Smooth muscle cell (in vitro differentiated cells): ENCODE measurements at regions not wholly inside any gene's neighbourhood (a gene's known extent, or its start where the extent isn't known, plus 50 kb on each side); places are given as distances from the start of the nearest gene placed in this dataset.

ENCODE experiments used
- DNase-seq: peaks from one replicate; lab custom pipeline; 2025; ENCODE audit not compliant: unreplicated experiment; lab: John Stamatoyannopoulos, UW
- H2AFZ ChIP-seq: fragments of 200-600 bp; sonication (generic); 2 replicates; pipeline ENCODE4 v1.6.0; 2016; ENCODE audit warnings: antibody characterized with exemption, low read depth, mild to moderate bottlenecking
- H3F3A ChIP-seq: fragments of 200-600 bp; sonication (generic); 2 replicates; pipeline ENCODE4 v1.6.0; 2017; ENCODE audit warnings: antibody characterized with exemption, low read depth
- H3K27ac ChIP-seq: fragments of 200-600 bp; sonication (generic); 2 replicates; pipeline ENCODE4 v1.5.1; 2016; ENCODE audit warnings: low read depth, mild to moderate bottlenecking
- H3K27me3 ChIP-seq: fragments of 200-600 bp; sonication (generic); 2 replicates; pipeline ENCODE4 v1.6.1; 2016; ENCODE audit warnings: low read depth, mild to moderate bottlenecking
- H3K36me3 ChIP-seq: fragments of 200-600 bp; sonication (generic); 2 replicates; pipeline ENCODE4 v1.5.1; 2016; ENCODE audit warnings: low read depth
- H3K4me1 ChIP-seq: fragments of 200-600 bp; sonication (generic); 2 replicates; pipeline ENCODE4 v1.5.1; 2016; ENCODE audit warnings: low read depth
- H3K4me2 ChIP-seq: fragments of 200-600 bp; sonication (generic); 2 replicates; pipeline ENCODE4 v1.6.0; 2016; ENCODE audit warnings: mild to moderate bottlenecking
- H3K4me3 ChIP-seq: fragments of 200-600 bp; sonication (generic); 2 replicates; pipeline ENCODE4 v1.5.1; 2016; ENCODE audit warnings: mild to moderate bottlenecking
- H3K79me2 ChIP-seq: fragments of 200-600 bp; sonication (generic); 2 replicates; pipeline ENCODE4 v1.6.0; 2016; ENCODE audit warnings: low read depth, mild to moderate bottlenecking
- H3K9ac ChIP-seq: fragments of 200-600 bp; sonication (generic); 2 replicates; pipeline ENCODE4 v1.6.0; 2016; ENCODE audit warnings: low read depth
- H3K9me3 ChIP-seq: fragments of 200-600 bp; sonication (generic); replicated peaks from 2 replicates; pipeline ENCODE4 v1.5.1; 2016; ENCODE audit warnings: low read depth
- H4K20me1 ChIP-seq: fragments of 200-600 bp; sonication (generic); 2 replicates; pipeline ENCODE4 v1.6.0; 2016; ENCODE audit warnings: low read depth
- CTCF ChIP-seq: fragments of 200-600 bp; sonication (generic); IDR thresholded peaks from 2 replicates; pipeline ENCODE4 v1.5.1; 2017; ENCODE audit warnings: borderline replicate concordance, mild to moderate bottlenecking, antibody characterized with exemption; ENCODE audit not compliant: insufficient read depth, poor library complexity, severe bottlenecking
- WGBS: methylation state at CpG from one replicate; pipeline ENCODE4 v1.1.7; 2016; ENCODE audit warnings: low lambda C conversion rate; 5-methylcytosine and 5-hydroxymethylcytosine counted together

GRCh38 chr2:117571590-117572349, 242.7 kb upstream of the DDX18 start:
- H4K20me1 ChIP-seq = no peaks in the 10 kb centered on the region
- H3K79me2 ChIP-seq = no peaks in the 10 kb centered on the region
- no peak overlapping the region for H3K9ac ChIP-seq
- H3K4me2 ChIP-seq = no peak overlapping the region
- no peaks in the 10 kb centered on the region for H3K4me1 ChIP-seq
- H2AFZ ChIP-seq = no peak overlapping the region
- H3K4me3 ChIP-seq = no peak overlapping the region
- DNase-seq = no peak
- no peaks in the 10 kb centered on the region for H3K27me3 ChIP-seq
- 61% methylated on average over 3 of the region's 3 CpGs for WGBS
- no peak for TF ChIP-seq CTCF
- H3F3A ChIP-seq = no peaks in the 10 kb centered on the region
- H3K9me3 ChIP-seq = no peaks in the 10 kb centered on the region
- no peaks in the 10 kb centered on the region for H3K36me3 ChIP-seq
- H3K27ac ChIP-seq = no peak overlapping the region

- H3K4me3 ChIP-seq = no peak overlapping the region
- no peaks in the 10 kb centered on the region for H3K36me3 ChIP-seq
- no peaks in the 10 kb centered on the region for H3K27me3 ChIP-seq
- no peak overlapping the region for H2AFZ ChIP-seq
- no peak for DNase-seq
- H3K9ac ChIP-seq = no peak overlapping the region
- no peaks in the 10 kb centered on the region for H3F3A ChIP-seq
- H4K20me1 ChIP-seq = no peaks in the 10 kb centered on the region
- no peaks in the 10 kb centered on the region for H3K79me2 ChIP-seq
- H3K4me1 ChIP-seq = no peaks in the 10 kb centered on the region
- H3K27ac ChIP-seq = no peak overlapping the region
- H3K9me3 ChIP-seq = no peaks in the 10 kb centered on the region
- WGBS = 92% methylated on average over 4 of the region's 4 CpGs
- no peak for TF ChIP-seq CTCF
- no peak overlapping the region for H3K4me2 ChIP-seq
Measured at GRCh38 chr2:117587310-117587709, 227.2 kb upstream of the DDX18 start.

- H3K4me1 ChIP-seq = peaks cover 9% of the 10 kb centered on the region
- no peak overlapping the region for H3K27ac ChIP-seq
- 91% methylated on average over 3 of the region's 3 CpGs for WGBS
- no peak overlapping the region for H2AFZ ChIP-seq
- H3K4me2 ChIP-seq = no peak overlapping the region
- H3K79me2 ChIP-seq = no peaks in the 10 kb centered on the region
- no peaks in the 10 kb centered on the region for H3K27me3 ChIP-seq
- H3K36me3 ChIP-seq = no peaks in the 10 kb centered on the region
- H3K9ac ChIP-seq = no peak overlapping the region
- DNase-seq = no peak
- H3K4me3 ChIP-seq = no peak overlapping the region
- H4K20me1 ChIP-seq = no peaks in the 10 kb centered on the region
- no peaks in the 10 kb centered on the region for H3K9me3 ChIP-seq
- no peaks in the 10 kb centered on the region for H3F3A ChIP-seq
- TF ChIP-seq CTCF = no peak
Measured at GRCh38 chr2:117603060-117603459, 211.4 kb upstream of the DDX18 start.

- Histone ChIP-seq H3K4me2 (no peak overlapping the region), H3K79me2 (no peaks in the 10 kb centered on the region), H2AFZ (no peak overlapping the region), H3K27me3 (no peaks in the 10 kb centered on the region), H3F3A (no peaks in the 10 kb centered on the region), H3K9ac (no peak overlapping the region), H3K4me3 (no peak overlapping the region), H3K4me1 (peaks cover 9% of the 10 kb centered on the region), H4K20me1 (no peaks in the 10 kb centered on the region), H3K36me3 (no peaks in the 10 kb centered on the region), H3K9me3 (no peaks in the 10 kb centered on the region), H3K27ac (no peak overlapping the region)
- no peak for DNase-seq
- no peak for TF ChIP-seq CTCF
- WGBS = 79% methylated on average over 5 of the region's 5 CpGs
Measured at GRCh38 chr2:117603567-117603966, 210.9 kb upstream of the DDX18 start.
